ENCODE measurements at regions not wholly inside any gene's neighbourhood (a gene's known extent, or its start where the extent isn't known, plus 50 kb on each side); places are given as distances from the start of the nearest gene placed in this dataset.

DNA sequence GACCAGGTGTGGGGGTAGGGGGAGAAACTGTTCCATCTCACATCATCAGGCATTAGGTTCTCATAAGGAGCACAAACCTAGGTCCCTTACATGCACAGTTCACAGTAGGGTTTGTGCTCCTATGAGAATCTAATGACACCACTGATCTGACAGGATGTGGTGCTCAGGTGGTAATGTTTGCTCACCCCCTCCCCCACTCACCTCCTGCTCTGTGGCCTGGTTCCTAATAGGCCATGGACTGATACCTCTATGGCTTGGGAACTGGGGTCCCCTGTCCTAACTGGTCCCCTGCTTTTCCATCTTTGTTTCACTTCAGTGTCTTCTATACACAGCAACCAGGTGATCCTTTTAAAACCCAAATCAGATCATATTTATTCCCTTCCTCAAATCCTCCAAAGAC lies 267.8 kb downstream of the TNS1 start:
- TF ChIP-seq, protein P1, sequence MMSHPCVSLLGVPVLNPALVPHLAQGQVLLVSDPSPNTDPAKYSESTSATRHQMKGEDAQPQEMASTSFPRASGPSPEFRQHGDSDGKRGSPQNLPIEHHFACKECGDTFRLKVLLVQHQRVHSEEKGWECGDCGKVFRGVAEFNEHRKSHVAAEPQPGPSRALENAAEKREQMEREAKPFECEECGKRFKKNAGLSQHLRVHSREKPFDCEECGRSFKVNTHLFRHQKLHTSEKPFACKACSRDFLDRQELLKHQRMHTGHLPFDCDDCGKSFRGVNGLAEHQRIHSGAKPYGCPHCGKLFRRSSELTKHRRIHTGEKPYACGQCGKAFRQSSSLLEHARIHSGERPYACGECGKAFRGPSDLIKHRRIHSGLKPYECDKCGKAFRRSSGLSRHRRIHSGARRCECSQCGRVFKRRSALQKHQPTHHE (CRISPR knock-in tag; IDR thresholded peaks at IDR 0.05; ENCODE audit: borderline replicate concordance): no peak
- TF ChIP-seq, protein P2, sequence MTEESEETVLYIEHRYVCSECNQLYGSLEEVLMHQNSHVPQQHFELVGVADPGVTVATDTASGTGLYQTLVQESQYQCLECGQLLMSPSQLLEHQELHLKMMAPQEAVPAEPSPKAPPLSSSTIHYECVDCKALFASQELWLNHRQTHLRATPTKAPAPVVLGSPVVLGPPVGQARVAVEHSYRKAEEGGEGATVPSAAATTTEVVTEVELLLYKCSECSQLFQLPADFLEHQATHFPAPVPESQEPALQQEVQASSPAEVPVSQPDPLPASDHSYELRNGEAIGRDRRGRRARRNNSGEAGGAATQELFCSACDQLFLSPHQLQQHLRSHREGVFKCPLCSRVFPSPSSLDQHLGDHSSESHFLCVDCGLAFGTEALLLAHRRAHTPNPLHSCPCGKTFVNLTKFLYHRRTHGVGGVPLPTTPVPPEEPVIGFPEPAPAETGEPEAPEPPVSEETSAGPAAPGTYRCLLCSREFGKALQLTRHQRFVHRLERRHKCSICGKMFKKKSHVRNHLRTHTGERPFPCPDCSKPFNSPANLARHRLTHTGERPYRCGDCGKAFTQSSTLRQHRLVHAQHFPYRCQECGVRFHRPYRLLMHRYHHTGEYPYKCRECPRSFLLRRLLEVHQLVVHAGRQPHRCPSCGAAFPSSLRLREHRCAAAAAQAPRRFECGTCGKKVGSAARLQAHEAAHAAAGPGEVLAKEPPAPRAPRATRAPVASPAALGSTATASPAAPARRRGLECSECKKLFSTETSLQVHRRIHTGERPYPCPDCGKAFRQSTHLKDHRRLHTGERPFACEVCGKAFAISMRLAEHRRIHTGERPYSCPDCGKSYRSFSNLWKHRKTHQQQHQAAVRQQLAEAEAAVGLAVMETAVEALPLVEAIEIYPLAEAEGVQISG (CRISPR knock-in tag; IDR thresholded peaks at IDR 0.05): no peak
- TF ChIP-seq EZH2 (conservative IDR thresholded peaks at IDR 0.05; ENCODE audit: low read depth, low read length) (no peak), HIVEP1 (CRISPR knock-in tag; IDR thresholded peaks at IDR 0.05) (no peak), ZNF883 (CRISPR knock-in tag; IDR thresholded peaks at IDR 0.05; ENCODE audit: not compliant biosample characterization) (no peak), GPN1 (CRISPR knock-in tag; IDR thresholded peaks at IDR 0.05; ENCODE audit: borderline replicate concordance) (no peak), HNRNPH1 (optimal IDR thresholded peaks at IDR 0.05; ENCODE audit: low read depth, low read length) (no peak), POLR2AphosphoS5 (IDR thresholded peaks at IDR 0.05; ENCODE audit: low read depth, low read length) (no peak), RXRB (CRISPR knock-in tag; IDR thresholded peaks at IDR 0.05; ENCODE audit: borderline replicate concordance) (no peak), SSRP1 (CRISPR knock-in tag; IDR thresholded peaks at IDR 0.05) (no peak), CBX1 (IDR thresholded peaks at IDR 0.05; ENCODE audit: low read depth) (no peak), PCBP1 (IDR thresholded peaks at IDR 0.05; ENCODE audit: borderline replicate concordance, low read depth, low read length) (no peak), ZNF670 (CRISPR knock-in tag; IDR thresholded peaks at IDR 0.05; ENCODE audit: borderline replicate concordance) (no peak)
